ENCODE measurements at regions not wholly inside any gene's neighbourhood (a gene's known extent, or its start where the extent isn't known, plus 50 kb on each side); places are given as distances from the start of the nearest gene placed in this dataset.

- TF ChIP-seq RXRA (IDR thresholded peaks at IDR 0.05) (no peak), CTCF (IDR thresholded peaks at IDR 0.05; ENCODE audit: low read depth, low read length, missing input control) (no peak), RAD21 (IDR thresholded peaks at IDR 0.05) (no peak), SP1 (IDR thresholded peaks at IDR 0.05) (no peak), EGR1 (IDR thresholded peaks at IDR 0.05; ENCODE audit: low read depth in 2 of 2) (no peak), FOXA1 (IDR thresholded peaks at IDR 0.05) (no peak), TAF1 (conservative IDR thresholded peaks at IDR 0.05) (no peak), NR2F2 (IDR thresholded peaks at IDR 0.05) (no peak), JUND (IDR thresholded peaks at IDR 0.05) (no peak)
- TF ChIP-seq, protein P1, sequence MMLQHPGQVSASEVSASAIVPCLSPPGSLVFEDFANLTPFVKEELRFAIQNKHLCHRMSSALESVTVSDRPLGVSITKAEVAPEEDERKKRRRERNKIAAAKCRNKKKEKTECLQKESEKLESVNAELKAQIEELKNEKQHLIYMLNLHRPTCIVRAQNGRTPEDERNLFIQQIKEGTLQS (IDR thresholded peaks at IDR 0.05) = no peak
- TF ChIP-seq, protein P2, sequence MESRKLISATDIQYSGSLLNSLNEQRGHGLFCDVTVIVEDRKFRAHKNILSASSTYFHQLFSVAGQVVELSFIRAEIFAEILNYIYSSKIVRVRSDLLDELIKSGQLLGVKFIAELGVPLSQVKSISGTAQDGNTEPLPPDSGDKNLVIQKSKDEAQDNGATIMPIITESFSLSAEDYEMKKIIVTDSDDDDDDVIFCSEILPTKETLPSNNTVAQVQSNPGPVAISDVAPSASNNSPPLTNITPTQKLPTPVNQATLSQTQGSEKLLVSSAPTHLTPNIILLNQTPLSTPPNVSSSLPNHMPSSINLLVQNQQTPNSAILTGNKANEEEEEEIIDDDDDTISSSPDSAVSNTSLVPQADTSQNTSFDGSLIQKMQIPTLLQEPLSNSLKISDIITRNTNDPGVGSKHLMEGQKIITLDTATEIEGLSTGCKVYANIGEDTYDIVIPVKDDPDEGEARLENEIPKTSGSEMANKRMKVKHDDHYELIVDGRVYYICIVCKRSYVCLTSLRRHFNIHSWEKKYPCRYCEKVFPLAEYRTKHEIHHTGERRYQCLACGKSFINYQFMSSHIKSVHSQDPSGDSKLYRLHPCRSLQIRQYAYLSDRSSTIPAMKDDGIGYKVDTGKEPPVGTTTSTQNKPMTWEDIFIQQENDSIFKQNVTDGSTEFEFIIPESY (IDR thresholded peaks at IDR 0.05) = no peak
- TF ChIP-seq, protein P3, sequence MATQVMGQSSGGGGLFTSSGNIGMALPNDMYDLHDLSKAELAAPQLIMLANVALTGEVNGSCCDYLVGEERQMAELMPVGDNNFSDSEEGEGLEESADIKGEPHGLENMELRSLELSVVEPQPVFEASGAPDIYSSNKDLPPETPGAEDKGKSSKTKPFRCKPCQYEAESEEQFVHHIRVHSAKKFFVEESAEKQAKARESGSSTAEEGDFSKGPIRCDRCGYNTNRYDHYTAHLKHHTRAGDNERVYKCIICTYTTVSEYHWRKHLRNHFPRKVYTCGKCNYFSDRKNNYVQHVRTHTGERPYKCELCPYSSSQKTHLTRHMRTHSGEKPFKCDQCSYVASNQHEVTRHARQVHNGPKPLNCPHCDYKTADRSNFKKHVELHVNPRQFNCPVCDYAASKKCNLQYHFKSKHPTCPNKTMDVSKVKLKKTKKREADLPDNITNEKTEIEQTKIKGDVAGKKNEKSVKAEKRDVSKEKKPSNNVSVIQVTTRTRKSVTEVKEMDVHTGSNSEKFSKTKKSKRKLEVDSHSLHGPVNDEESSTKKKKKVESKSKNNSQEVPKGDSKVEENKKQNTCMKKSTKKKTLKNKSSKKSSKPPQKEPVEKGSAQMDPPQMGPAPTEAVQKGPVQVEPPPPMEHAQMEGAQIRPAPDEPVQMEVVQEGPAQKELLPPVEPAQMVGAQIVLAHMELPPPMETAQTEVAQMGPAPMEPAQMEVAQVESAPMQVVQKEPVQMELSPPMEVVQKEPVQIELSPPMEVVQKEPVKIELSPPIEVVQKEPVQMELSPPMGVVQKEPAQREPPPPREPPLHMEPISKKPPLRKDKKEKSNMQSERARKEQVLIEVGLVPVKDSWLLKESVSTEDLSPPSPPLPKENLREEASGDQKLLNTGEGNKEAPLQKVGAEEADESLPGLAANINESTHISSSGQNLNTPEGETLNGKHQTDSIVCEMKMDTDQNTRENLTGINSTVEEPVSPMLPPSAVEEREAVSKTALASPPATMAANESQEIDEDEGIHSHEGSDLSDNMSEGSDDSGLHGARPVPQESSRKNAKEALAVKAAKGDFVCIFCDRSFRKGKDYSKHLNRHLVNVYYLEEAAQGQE (IDR thresholded peaks at IDR 0.05) = no peak
- TF ChIP-seq, protein P4, sequence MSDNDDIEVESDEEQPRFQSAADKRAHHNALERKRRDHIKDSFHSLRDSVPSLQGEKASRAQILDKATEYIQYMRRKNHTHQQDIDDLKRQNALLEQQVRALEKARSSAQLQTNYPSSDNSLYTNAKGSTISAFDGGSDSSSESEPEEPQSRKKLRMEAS (IDR thresholded peaks at IDR 0.05) = no peak
Measured at GRCh38 chr5:66542711-66543110, 53.5 kb upstream of the MAST4 start.

Measured in liver (tissue), 3 donors.